Loucy (cell line): ENCODE measurements at regions not wholly inside any gene's neighbourhood (a gene's known extent, or its start where the extent isn't known, plus 50 kb on each side); places are given as distances from the start of the nearest gene placed in this dataset.

ENCODE experiments used
- H2AFZ ChIP-seq: fragments of 200-600 bp; sonication (generic); 2 replicates; pipeline ENCODE4 v1.6.0; 2016; ENCODE audit warnings: antibody characterized with exemption, mild to moderate bottlenecking, low read length, moderate library complexity
- H3F3A ChIP-seq: fragments of 200-600 bp; 2 replicates; pipeline ENCODE4 v1.6.0; 2016; ENCODE audit warnings: antibody characterized with exemption, low read depth, mild to moderate bottlenecking
- H3K27me3 ChIP-seq: fragments of 200-600 bp; sonication (generic); 2 replicates; pipeline ENCODE4 v1.6.1; 2014; ENCODE audit warnings: low read length, mild to moderate bottlenecking; ENCODE audit not compliant: insufficient read depth, poor library complexity, severe bottlenecking
- H3K36me3 ChIP-seq: fragments of 200-600 bp; sonication (generic); 2 replicates; pipeline ENCODE4 v1.6.1; 2016; ENCODE audit warnings: low read length; ENCODE audit not compliant: insufficient read depth
- H3K4me1 ChIP-seq: fragments of 200-600 bp; sonication (generic); 2 replicates; pipeline ENCODE4 v1.5.1; 2014; ENCODE audit warnings: low read length, mild to moderate bottlenecking; ENCODE audit not compliant: insufficient read depth, poor library complexity, severe bottlenecking
- H3K4me2 ChIP-seq: fragments of 200-600 bp; sonication (generic); 2 replicates; pipeline ENCODE4 v1.6.0; 2014; ENCODE audit warnings: antibody characterized with exemption, low read length, low read depth, mild to moderate bottlenecking; ENCODE audit not compliant: poor library complexity, severe bottlenecking
- H3K4me3 ChIP-seq: fragments of 200-600 bp; sonication (generic); 2 replicates; pipeline ENCODE4 v1.5.1; 2014; ENCODE audit warnings: low read length, mild to moderate bottlenecking, mixed read lengths; ENCODE audit not compliant: poor library complexity, severe bottlenecking
- H3K79me2 ChIP-seq: fragments of 200-600 bp; sonication (generic); 2 replicates; pipeline ENCODE4 v1.6.1; 2014; ENCODE audit warnings: low read length; ENCODE audit not compliant: insufficient read depth
- H3K9ac ChIP-seq: fragments of 200-600 bp; sonication (generic); 2 replicates; pipeline ENCODE4 v1.6.0; 2014; ENCODE audit warnings: mild to moderate bottlenecking, low read depth, low read length, moderate library complexity; ENCODE audit not compliant: poor library complexity, severe bottlenecking
- H3K9me2 ChIP-seq: fragments of 200-600 bp; sonication (generic); replicated peaks from 2 replicates; pipeline ENCODE4 v1.6.1; 2016; ENCODE audit warnings: low read depth, low read length, mixed read lengths
- H3K9me3 ChIP-seq: fragments of 200-600 bp; sonication (generic); 2 replicates; pipeline ENCODE4 v1.6.1; 2014; ENCODE audit warnings: mild to moderate bottlenecking, antibody characterized with exemption, low read length, low read depth; ENCODE audit not compliant: insufficient read depth
- H4K20me1 ChIP-seq: fragments of 200-600 bp; sonication (generic); 2 replicates; pipeline ENCODE4 v1.6.0; 2014; ENCODE audit warnings: antibody characterized with exemption, low read length, mild to moderate bottlenecking; ENCODE audit not compliant: insufficient read depth, poor library complexity, severe bottlenecking
- EZH2phosphoT487 ChIP-seq: fragments of 200-600 bp; IDR thresholded peaks from 2 replicates; pipeline ENCODE4 v1.6.1; 2018; ENCODE audit warnings: antibody characterized with exemption, mild to moderate bottlenecking, moderate library complexity, borderline replicate concordance
- TF ChIP-seq, protein P1 (sequence below): fragments of 200-600 bp; sonication (generic); conservative IDR thresholded peaks from 2 replicates; pipeline ENCODE4 v1.5.1; 2014; ENCODE audit warnings: mild to moderate bottlenecking, antibody characterized with exemption, low read length

DNA sequence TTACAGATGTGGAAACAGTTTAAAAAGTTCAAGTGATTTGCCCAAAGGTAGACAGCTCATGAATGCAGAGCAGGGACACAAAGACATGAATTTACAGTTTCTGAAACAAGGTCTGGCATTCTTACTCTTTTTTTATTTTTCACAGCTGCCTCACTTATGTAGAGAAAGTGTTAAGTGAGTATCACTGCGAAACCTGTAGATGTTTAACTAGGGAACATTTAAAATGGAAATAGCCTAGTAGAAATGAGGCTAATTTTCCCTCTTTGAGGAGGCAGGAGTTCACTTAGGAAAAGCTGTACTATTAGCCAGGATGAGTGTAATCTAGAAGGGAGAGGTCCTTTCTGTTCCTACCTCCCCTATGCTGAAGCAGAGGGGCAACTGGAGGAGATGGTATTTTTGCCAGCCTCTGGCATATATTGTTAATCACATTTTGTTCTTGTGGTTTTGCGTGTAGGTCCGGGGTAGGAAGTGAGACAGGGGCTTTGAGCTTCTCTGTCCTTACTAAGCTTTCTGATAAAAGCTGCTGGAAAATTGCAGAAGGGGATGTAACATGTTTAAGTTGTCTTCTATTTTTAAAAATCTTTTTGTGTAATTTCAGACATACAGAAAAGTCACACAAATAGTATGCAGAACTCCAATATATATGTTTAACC, 492.8 kb upstream of the NR3C2 start:
- Histone ChIP-seq H3K79me2 (no peaks in the 10 kb centered on the region), H3K4me1 (no peaks in the 10 kb centered on the region), H3K27me3 (no peaks in the 10 kb centered on the region), H3K9ac (no peak overlapping the region), H3K36me3 (no peaks in the 10 kb centered on the region), H3K4me3 (no peak overlapping the region), H3F3A (no peaks in the 10 kb centered on the region), H3K9me2 (no peaks in the 10 kb centered on the region), H4K20me1 (no peaks in the 10 kb centered on the region), H3K4me2 (no peak overlapping the region), H3K9me3 (no peaks in the 10 kb centered on the region), H2AFZ (no peak overlapping the region)
- TF ChIP-seq, protein P1, sequence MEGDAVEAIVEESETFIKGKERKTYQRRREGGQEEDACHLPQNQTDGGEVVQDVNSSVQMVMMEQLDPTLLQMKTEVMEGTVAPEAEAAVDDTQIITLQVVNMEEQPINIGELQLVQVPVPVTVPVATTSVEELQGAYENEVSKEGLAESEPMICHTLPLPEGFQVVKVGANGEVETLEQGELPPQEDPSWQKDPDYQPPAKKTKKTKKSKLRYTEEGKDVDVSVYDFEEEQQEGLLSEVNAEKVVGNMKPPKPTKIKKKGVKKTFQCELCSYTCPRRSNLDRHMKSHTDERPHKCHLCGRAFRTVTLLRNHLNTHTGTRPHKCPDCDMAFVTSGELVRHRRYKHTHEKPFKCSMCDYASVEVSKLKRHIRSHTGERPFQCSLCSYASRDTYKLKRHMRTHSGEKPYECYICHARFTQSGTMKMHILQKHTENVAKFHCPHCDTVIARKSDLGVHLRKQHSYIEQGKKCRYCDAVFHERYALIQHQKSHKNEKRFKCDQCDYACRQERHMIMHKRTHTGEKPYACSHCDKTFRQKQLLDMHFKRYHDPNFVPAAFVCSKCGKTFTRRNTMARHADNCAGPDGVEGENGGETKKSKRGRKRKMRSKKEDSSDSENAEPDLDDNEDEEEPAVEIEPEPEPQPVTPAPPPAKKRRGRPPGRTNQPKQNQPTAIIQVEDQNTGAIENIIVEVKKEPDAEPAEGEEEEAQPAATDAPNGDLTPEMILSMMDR = no peak
- no peak for TF ChIP-seq EZH2phosphoT487

DNA sequence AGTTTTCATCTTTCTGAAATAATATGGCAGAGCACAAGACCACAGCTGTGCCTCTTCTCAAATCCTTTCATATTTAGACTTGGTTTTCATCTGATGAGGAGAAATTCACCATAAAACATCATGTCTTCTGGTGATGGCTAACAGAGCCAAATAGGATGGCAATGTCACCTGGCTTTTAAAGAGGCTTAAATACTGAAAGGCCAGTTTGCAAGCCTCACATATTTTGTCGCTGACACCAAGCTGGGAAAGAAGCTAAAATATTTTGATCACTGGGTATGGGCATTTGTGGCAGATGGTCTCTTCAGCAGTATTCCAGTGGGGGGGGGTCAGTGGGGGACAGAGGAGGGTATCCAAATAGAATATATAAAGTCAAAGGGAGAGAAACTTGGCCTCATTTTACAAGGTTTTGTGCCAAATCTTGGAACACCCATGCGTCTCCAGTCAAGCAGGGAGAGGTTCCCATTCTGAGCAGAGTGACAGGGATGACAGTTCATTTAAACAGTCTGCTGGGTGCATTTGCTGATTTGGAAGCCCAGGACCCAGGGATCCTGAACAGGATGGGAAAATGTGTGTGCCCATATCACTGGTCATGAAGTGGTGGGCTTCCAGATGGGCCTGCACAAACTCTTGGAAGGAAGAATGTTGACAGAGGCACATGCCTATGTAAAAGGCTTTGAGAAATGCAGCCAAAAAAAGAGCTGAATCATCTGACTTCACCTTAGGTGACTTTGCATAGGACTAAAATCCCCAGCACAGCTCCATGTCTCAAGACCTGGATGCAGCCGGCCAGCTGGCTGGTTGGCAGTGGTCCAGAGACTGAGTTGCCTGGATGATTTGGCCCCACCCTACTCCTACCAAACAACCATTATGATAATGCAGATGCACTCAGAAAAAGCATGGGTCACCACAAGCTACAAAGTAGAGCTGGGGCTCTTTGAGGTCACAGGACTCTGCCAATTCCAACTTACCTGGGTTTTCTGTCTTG, 484.4 kb upstream of the NR3C2 start:
- no peaks in the 10 kb centered on the region for H3K36me3 ChIP-seq
- H3F3A ChIP-seq = no peaks in the 10 kb centered on the region
- no peaks in the 10 kb centered on the region for H3K9me2 ChIP-seq
- no peak overlapping the region for H3K9ac ChIP-seq
- H3K4me3 ChIP-seq = no peak overlapping the region
- H3K9me3 ChIP-seq = no peaks in the 10 kb centered on the region
- TF ChIP-seq, protein P1 = no peak
- no peak for TF ChIP-seq EZH2phosphoT487
- H3K4me2 ChIP-seq = no peak overlapping the region
- H2AFZ ChIP-seq = no peak overlapping the region
- no peaks in the 10 kb centered on the region for H4K20me1 ChIP-seq
- no peaks in the 10 kb centered on the region for H3K4me1 ChIP-seq
- no peaks in the 10 kb centered on the region for H3K79me2 ChIP-seq
- no peaks in the 10 kb centered on the region for H3K27me3 ChIP-seq

DNA sequence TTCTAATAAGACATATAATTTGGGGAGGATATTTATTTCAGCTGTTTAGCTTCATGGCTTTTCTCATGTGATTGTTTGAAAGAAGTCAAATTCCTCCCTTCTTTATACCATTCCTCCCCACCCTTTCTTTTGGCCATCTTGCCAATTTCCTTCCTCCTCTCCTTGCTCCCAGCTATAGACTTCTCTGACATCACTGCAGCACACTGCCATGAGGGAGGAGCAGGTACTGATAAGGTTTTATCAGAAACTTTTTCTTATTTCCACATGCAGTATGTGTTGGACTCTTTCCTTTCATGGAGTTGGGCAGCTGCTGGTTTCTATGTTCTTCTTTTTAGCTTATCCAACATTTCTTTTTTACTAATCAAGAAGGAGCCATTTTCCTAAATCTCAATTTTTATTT, 481.7 kb upstream of the NR3C2 start:
- Histone ChIP-seq H4K20me1 (no peaks in the 10 kb centered on the region), H3K79me2 (no peaks in the 10 kb centered on the region), H3K4me3 (no peak overlapping the region), H2AFZ (no peak overlapping the region), H3K9ac (no peak overlapping the region), H3K27me3 (no peaks in the 10 kb centered on the region), H3F3A (no peaks in the 10 kb centered on the region), H3K9me2 (no peaks in the 10 kb centered on the region), H3K4me2 (no peak overlapping the region), H3K36me3 (no peaks in the 10 kb centered on the region), H3K9me3 (no peaks in the 10 kb centered on the region), H3K4me1 (no peaks in the 10 kb centered on the region)
- no peak for TF ChIP-seq EZH2phosphoT487
- TF ChIP-seq, protein P1 = no peak
